Neuronal stem cell (in vitro differentiated cells): ENCODE measurements at regions not wholly inside any gene's neighbourhood (a gene's known extent, or its start where the extent isn't known, plus 50 kb on each side); places are given as distances from the start of the nearest gene placed in this dataset.

ENCODE experiments used
- DNase-seq: peaks from one replicate; pipeline ENCODE4 v3.0.0-alpha.2; 2013; ENCODE audit warnings: low spot score
- H2AFZ ChIP-seq: one replicate; pipeline ENCODE4 v1.6.1; 2013; ENCODE audit warnings: mild to moderate bottlenecking, low read length, inconsistent platforms
- H2AK5ac ChIP-seq: 2 replicates; pipeline ENCODE4 v1.6.1; 2013; ENCODE audit warnings: low read depth, mild to moderate bottlenecking, inconsistent platforms, low read length, moderate library complexity, mixed read lengths
- H2BK120ac ChIP-seq: 2 replicates; pipeline ENCODE4 v1.6.1; 2013; ENCODE audit warnings: low read depth, mild to moderate bottlenecking, inconsistent platforms, low read length, moderate library complexity, mixed read lengths
- H2BK12ac ChIP-seq: one replicate; pipeline ENCODE4 v1.6.1; 2013; ENCODE audit warnings: low read length, inconsistent platforms
- H2BK15ac ChIP-seq: 2 replicates; pipeline ENCODE4 v1.6.1; 2013; ENCODE audit warnings: mild to moderate bottlenecking, low read length, inconsistent platforms, mixed read lengths
- H2BK5ac ChIP-seq: one replicate; pipeline ENCODE4 v1.6.1; 2013; ENCODE audit warnings: inconsistent platforms, mild to moderate bottlenecking, low read length, moderate library complexity
- H3K14ac ChIP-seq: one replicate; pipeline ENCODE4 v1.6.1; 2013; ENCODE audit warnings: low read length, inconsistent platforms
- H3K18ac ChIP-seq: 2 replicates; pipeline ENCODE4 v1.6.1; 2013; ENCODE audit warnings: low read length, inconsistent platforms
- H3K23ac ChIP-seq: 2 replicates; pipeline ENCODE4 v1.6.1; 2013; ENCODE audit warnings: low read depth, mild to moderate bottlenecking, mixed read lengths, low read length, inconsistent platforms; ENCODE audit not compliant: poor library complexity
- H3K27ac ChIP-seq: replicated peaks from 3 replicates; pipeline ENCODE4 v1.5.1; 2013; ENCODE audit warnings: low read length, inconsistent platforms
- H3K27me3 ChIP-seq, 3 experiments: 2 replicates each; pipeline ENCODE4 v1.6.1; 2013; ENCODE audit warnings: low read length in 3 of 3, mild to moderate bottlenecking in 2 of 3, inconsistent platforms in 1 of 3, low read depth in 1 of 3, mixed read lengths in 1 of 3, moderate library complexity in 1 of 3; ENCODE audit not compliant: control insufficient read depth in 3 of 3, insufficient read depth in 3 of 3
- H3K36me3 ChIP-seq, 2 donors: replicated peaks in 1 of 2; 2 replicates each; pipeline ENCODE4 v1.6.1; 2013; ENCODE audit warnings: low read length in 2 of 2; ENCODE audit not compliant: control insufficient read depth in 2 of 2, insufficient read depth in 2 of 2
- H3K4ac ChIP-seq: 2 replicates; pipeline ENCODE4 v1.6.1; 2013; ENCODE audit warnings: inconsistent platforms, mild to moderate bottlenecking, low read length, moderate library complexity
- H3K4me1 ChIP-seq, 2 donors: 1 replicate in 1 of 2; 2 replicates in 1 of 2; pipeline ENCODE4 v1.6.1; 2013; ENCODE audit warnings: low read length in 2 of 2, low read depth in 1 of 2; ENCODE audit not compliant: control insufficient read depth in 2 of 2, insufficient read depth in 1 of 2
- H3K4me2 ChIP-seq: one replicate; pipeline ENCODE4 v1.6.1; 2013; ENCODE audit warnings: mild to moderate bottlenecking, low read length, inconsistent platforms; ENCODE audit not compliant: insufficient read depth, poor library complexity, severe bottlenecking
- H3K4me3 ChIP-seq, 2 donors: 2 replicates each; pipeline ENCODE4 v1.5.1; 2013; ENCODE audit warnings: low read length in 2 of 2, mild to moderate bottlenecking in 2 of 2, inconsistent platforms in 1 of 2, moderate library complexity in 1 of 2
- H3K79me1 ChIP-seq: one replicate; pipeline ENCODE4 v1.6.1; 2013; ENCODE audit warnings: low read depth, mild to moderate bottlenecking, inconsistent platforms, low read length, moderate library complexity
- H3K9ac ChIP-seq: one replicate; pipeline ENCODE4 v1.6.1; 2013; ENCODE audit warnings: mild to moderate bottlenecking, low read depth, low read length, inconsistent platforms; ENCODE audit not compliant: poor library complexity
- H3K9me3 ChIP-seq, 2 donors: replicated peaks in 1 of 2; 2 replicates each; pipeline versions ENCODE3 to v1.6.1; 2013; ENCODE audit warnings: low read length in 2 of 2, mild to moderate bottlenecking in 2 of 2, inconsistent platforms in 1 of 2, low read depth in 1 of 2, mixed read lengths in 1 of 2, moderate library complexity in 1 of 2; ENCODE audit not compliant: control insufficient read depth in 2 of 2, insufficient read depth in 1 of 2
- H4K8ac ChIP-seq: one replicate; pipeline ENCODE4 v1.6.1; 2013; ENCODE audit warnings: low read depth, mild to moderate bottlenecking, inconsistent platforms, low read length, moderate library complexity
- H4K91ac ChIP-seq: one replicate; pipeline ENCODE4 v1.6.1; 2013; ENCODE audit warnings: low read length, low read depth, mild to moderate bottlenecking, inconsistent platforms; ENCODE audit not compliant: poor library complexity
- WGBS, 2 donors: extraction: QIAGEN DNeasy Blood & Tissue Kit; methylation state at CpG; one replicate each; pipeline ENCODE4 v1.1.7; 2013; ENCODE audit warnings: missing lambda C conversion rate in 2 of 2, mixed read lengths in 1 of 2; ENCODE audit not compliant: insufficient read length in 2 of 2, insufficient replicate concordance in 1 of 2; ENCODE audit errors: extremely low coverage in 2 of 2; 5-methylcytosine and 5-hydroxymethylcytosine counted together

DNA sequence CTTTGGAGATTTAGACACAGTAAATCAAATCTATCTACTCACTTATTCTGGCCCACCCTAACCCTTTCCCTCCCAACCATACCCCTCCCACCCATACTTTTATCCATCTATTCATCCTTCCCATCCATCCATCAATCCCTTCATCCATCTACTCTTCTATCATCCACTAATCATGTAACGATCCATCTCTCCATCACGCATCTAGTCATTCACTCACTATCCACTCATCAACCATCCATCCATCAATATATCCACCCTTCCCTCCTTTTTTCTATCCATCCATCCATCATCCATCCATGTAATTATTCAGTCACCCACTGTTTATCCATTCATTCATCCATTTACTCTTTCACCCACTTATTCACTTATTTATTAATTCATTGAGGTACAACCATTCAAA, 74.0 kb downstream of the FOXD2 start:
- Histone ChIP-seq H2BK120ac (no peak overlapping the region), H3K4me1 (peaks cover 0 to 3% of the 10 kb centered on the region in 2 donors), H3K23ac (no peak overlapping the region), H3K4me3 (no peak overlapping the region), H4K8ac (no peak overlapping the region), H3K79me1 (no peaks in the 10 kb centered on the region), H3K4ac (no peak overlapping the region), H2BK12ac (no peak overlapping the region), H4K91ac (no peak overlapping the region), H3K27me3 (peaks cover 2 to 45% (median 28%) of the 10 kb centered on the region in 3 experiments), H3K9me3 (peaks cover 0 to 2% of the 10 kb centered on the region in 2 donors), H3K4me2 (no peak overlapping the region), H3K18ac (no peak overlapping the region), H2AFZ (no peak overlapping the region), H2AK5ac (no peak overlapping the region), H3K14ac (no peak overlapping the region), H3K9ac (no peak overlapping the region), H3K36me3 (no peaks in the 10 kb centered on the region), H2BK15ac (no peak overlapping the region), H3K27ac (no peak overlapping the region), H2BK5ac (no peak overlapping the region)
- DNase-seq = no peak
- WGBS, 2 donors = 100% methylated on average over 2 of the region's 2 CpGs

DNA sequence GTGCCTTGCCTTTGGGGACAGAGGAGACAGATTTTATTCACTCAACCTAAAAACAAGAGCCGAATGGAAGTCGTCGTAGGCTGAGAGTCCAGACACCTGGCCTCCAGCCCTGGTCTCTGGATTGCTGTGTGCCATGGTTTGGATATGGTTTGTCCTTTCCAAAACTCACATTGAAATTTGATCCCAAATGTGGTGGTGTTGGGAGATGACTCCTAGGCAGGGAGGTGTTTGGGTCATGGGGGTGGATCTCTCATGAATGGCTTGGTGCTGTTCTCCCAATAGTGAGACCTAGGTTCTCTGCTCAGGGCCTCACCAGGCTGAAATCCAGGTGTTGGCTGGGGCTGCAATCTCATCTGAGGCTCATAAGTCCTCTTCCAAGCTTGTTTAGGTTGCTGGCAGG, 75.5 kb downstream of the FOXD2 start:
- no peak overlapping the region for H3K4me3 ChIP-seq
- no peak overlapping the region for H2BK15ac ChIP-seq
- no peak overlapping the region for H3K14ac ChIP-seq
- H4K91ac ChIP-seq = no peak overlapping the region
- H3K23ac ChIP-seq = no peak overlapping the region
- H3K27ac ChIP-seq = no peak overlapping the region
- H2AFZ ChIP-seq = no peak overlapping the region
- H3K79me1 ChIP-seq = no peaks in the 10 kb centered on the region
- no peak overlapping the region for H2BK120ac ChIP-seq
- WGBS, 2 donors = no CpG with 5 or more reads among the region's 3 CpGs
- H2BK5ac ChIP-seq = no peak overlapping the region
- no peak overlapping the region for H2BK12ac ChIP-seq
- no peak overlapping the region for H3K18ac ChIP-seq
- peaks cover 2 to 30% (median 12%) of the 10 kb centered on the region in 3 experiments for H3K27me3 ChIP-seq
- H3K9me3 ChIP-seq = peaks cover 0 to 2% of the 10 kb centered on the region in 2 donors
- no peak overlapping the region for H3K4me2 ChIP-seq
- no peak overlapping the region for H4K8ac ChIP-seq
- no peak overlapping the region for H3K9ac ChIP-seq
- no peak overlapping the region for H3K4ac ChIP-seq
- H3K4me1 ChIP-seq = peaks cover 0 to 3% of the 10 kb centered on the region in 2 donors
- H2AK5ac ChIP-seq = no peak overlapping the region
- no peaks in the 10 kb centered on the region for H3K36me3 ChIP-seq
- no peak for DNase-seq

DNA sequence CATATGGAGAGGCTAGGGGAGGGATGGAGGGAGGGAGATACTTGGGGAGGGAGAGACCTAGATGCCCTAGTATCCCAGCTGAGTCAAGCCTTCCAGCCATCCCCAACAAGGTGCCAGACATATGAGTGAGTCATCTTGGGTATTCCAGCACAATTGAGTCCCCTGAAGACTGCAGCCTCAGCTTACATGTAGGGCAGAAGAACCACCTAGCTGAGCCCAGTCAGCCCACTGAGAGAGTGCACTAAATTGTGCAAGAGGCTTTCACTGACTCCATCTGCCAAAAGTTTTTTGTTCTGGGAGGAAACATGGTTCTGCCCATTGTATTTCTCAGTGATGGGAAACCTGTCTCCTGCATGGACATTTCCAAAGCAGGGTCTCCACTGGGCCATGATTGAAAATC, 76.4 kb downstream of the FOXD2 start:
- H3K27me3 ChIP-seq = peaks cover 0 to 21% (median 4%) of the 10 kb centered on the region in 3 experiments

DNA sequence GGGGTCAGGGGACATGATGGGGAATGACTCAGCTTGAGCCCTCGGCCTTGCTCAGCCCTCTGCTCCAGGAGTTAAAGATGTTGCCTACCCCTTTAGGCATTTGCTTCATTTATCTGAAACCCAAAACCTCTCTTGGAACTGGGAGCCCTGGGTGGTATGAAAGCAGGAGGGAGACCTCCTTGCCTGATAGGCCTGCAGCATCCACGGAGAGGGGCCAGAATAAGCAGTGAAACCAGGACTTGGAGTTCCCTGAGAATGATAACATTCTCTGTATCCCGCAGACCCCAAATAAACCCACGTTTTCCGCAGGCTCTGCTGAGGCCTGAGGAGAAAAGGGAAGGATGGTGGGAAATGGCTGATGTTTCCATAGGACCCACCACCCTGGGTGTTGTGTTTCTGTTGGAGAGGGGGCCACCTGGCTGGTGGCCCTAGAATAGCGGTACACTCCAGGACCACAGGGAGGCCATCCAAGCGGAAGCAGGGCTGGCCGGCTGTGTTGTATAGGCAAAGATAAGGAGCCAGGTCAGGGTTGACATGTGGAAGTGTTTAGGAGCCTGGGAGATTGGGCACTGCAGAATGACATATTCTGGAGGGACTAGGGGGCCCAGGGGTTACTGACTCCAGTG, 77.4 kb downstream of the FOXD2 start:
- Histone ChIP-seq H3K79me1 (no peaks in the 10 kb centered on the region), H3K27ac (no peak overlapping the region), H3K14ac (no peak overlapping the region), H4K8ac (no peak overlapping the region), H2BK5ac (no peak overlapping the region), H3K4me3 (no peak overlapping the region), H2AFZ (no peak overlapping the region), H3K23ac (no peak overlapping the region), H2BK120ac (no peak overlapping the region), H2BK12ac (no peak overlapping the region), H3K9me3 (peaks cover 0 to 2% of the 10 kb centered on the region in 2 donors), H3K4me1 (no peaks in the 10 kb centered on the region), H2AK5ac (no peak overlapping the region), H4K91ac (no peak overlapping the region), H3K4me2 (no peak overlapping the region), H3K18ac (no peak overlapping the region), H3K4ac (no peak overlapping the region), H2BK15ac (no peak overlapping the region), H3K27me3 (peaks cover 0 to 11% (median 0%) of the 10 kb centered on the region in 3 experiments), H3K36me3 (no peaks in the 10 kb centered on the region), H3K9ac (no peak overlapping the region)
- DNase-seq = no peak
- WGBS, 2 donors = no CpG with 5 or more reads among the region's 8 CpGs

More for the DNA sequence above, 76.4 kb downstream of the FOXD2 start:
- no peaks in the 10 kb centered on the region for H3K36me3 ChIP-seq
- no peak overlapping the region for H3K27ac ChIP-seq
- no peak overlapping the region for H2AK5ac ChIP-seq
- no peak overlapping the region for H2BK12ac ChIP-seq
- no peak overlapping the region for H2BK120ac ChIP-seq
- peaks cover 0 to 2% of the 10 kb centered on the region in 2 donors for H3K9me3 ChIP-seq
- H3K18ac ChIP-seq = no peak overlapping the region
- H2BK15ac ChIP-seq = no peak overlapping the region
- H3K79me1 ChIP-seq = no peaks in the 10 kb centered on the region
- no peak overlapping the region for H3K4me2 ChIP-seq
- no peak overlapping the region for H2AFZ ChIP-seq
- H3K4ac ChIP-seq = no peak overlapping the region
- no peak overlapping the region for H4K91ac ChIP-seq
- H3K4me1 ChIP-seq = no peaks in the 10 kb centered on the region
- DNase-seq = no peak
- H2BK5ac ChIP-seq = no peak overlapping the region
- no peak overlapping the region for H4K8ac ChIP-seq
- no peak overlapping the region for H3K14ac ChIP-seq
- H3K9ac ChIP-seq = no peak overlapping the region
- H3K23ac ChIP-seq = no peak overlapping the region
- peak overlapping the region in 1 of 2 donors; percentile 20 for H3K4me3 ChIP-seq
